ENCODE measurements at regions not wholly inside any gene's neighbourhood (a gene's known extent, or its start where the extent isn't known, plus 50 kb on each side); places are given as distances from the start of the nearest gene placed in this dataset.

DNA sequence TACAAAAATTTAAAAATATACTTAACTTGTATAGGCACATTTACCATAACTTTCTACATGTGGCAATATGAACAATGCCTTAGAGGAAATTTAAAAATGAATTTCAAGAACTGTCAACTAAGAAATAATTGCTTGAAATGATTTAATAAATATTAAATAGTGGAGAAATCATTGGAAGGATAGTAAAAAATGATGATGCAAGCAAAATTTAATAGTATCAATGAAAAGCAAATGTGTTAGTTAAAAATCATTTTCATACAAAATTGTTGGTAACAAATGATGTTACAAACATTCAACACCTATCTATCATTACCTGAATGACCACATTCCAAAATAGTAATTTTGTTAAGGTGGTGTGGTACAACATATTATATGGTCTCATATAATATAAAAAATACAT is 331.0 kb downstream of the HAO1 start:
- TF ChIP-seq CTCF (IDR thresholded peaks at IDR 0.05; ENCODE audit: insufficient read depth, low read length, poor library complexity, severe bottlenecking) (no peak), EZH2phosphoT487 (conservative IDR thresholded peaks at IDR 0.05; ENCODE audit: low read length) (no peak)
